IPS-15b (cell line): ENCODE measurements at regions not wholly inside any gene's neighbourhood (a gene's known extent, or its start where the extent isn't known, plus 50 kb on each side); places are given as distances from the start of the nearest gene placed in this dataset.

Experiments used
- H3K27me3 ChIP-seq: one replicate; pipeline ENCODE4 v1.6.1; 2013; ENCODE audit warnings: low read length; ENCODE audit not compliant: control insufficient read depth, insufficient read depth
- H3K36me3 ChIP-seq: one replicate; pipeline ENCODE4 v1.6.1; 2013; ENCODE audit warnings: low read length; ENCODE audit not compliant: control insufficient read depth, insufficient read depth
- H3K4me1 ChIP-seq: one replicate; pipeline ENCODE4 v1.6.1; 2013; ENCODE audit warnings: mild to moderate bottlenecking, low read length; ENCODE audit not compliant: control insufficient read depth, insufficient read depth
- H3K4me3 ChIP-seq: one replicate; pipeline ENCODE4 v1.5.1; 2013; ENCODE audit warnings: low read depth, low read length
- H3K9ac ChIP-seq: one replicate; pipeline ENCODE4 v1.6.1; 2013; ENCODE audit warnings: low read depth, mild to moderate bottlenecking, low read length
- H3K9me3 ChIP-seq: one replicate; pipeline ENCODE4 v1.6.1; 2013; ENCODE audit warnings: mild to moderate bottlenecking, low read length; ENCODE audit not compliant: control insufficient read depth, insufficient read depth

DNA sequence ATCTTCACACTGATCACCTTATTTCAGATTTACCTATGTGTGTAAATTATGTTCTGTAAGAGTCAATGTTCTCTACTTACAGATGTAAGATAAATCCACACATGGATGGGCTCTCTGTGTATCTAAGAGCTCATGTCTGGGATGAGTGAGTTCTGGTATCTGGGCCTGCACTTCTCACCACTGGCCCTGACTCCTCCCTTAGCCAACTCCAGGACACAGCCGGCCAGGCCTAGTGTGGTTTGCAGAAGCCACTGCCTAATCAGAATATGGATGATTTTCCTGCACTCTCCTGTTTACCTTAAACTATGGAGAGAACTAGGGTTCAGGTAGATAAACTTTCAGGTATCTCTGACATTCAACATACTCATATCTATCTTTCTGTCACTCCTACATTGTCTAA lies 1284.8 kb downstream of the TMEM121 start:
- H3K27me3 ChIP-seq, result no peaks in the 10 kb centered on the region
- no peaks in the 10 kb centered on the region for H3K4me1 ChIP-seq
- H3K9ac ChIP-seq, result no peak overlapping the region
- no peak overlapping the region for H3K4me3 ChIP-seq
- no peaks in the 10 kb centered on the region for H3K36me3 ChIP-seq
- peaks cover 16% of the 10 kb centered on the region for H3K9me3 ChIP-seq

GRCh38 chr14:106812788-106813476 lies 1286.5 kb downstream of the TMEM121 start:
- Histone ChIP-seq H3K27me3 (no peaks in the 10 kb centered on the region), H3K4me3 (no peak overlapping the region), H3K4me1 (no peaks in the 10 kb centered on the region), H3K36me3 (no peaks in the 10 kb centered on the region), H3K9ac (no peak overlapping the region), H3K9me3 (peaks cover 5% of the 10 kb centered on the region)

GRCh38 chr14:106813477-106813823 lies 1287.1 kb downstream of the TMEM121 start:
- no peaks in the 10 kb centered on the region for H3K27me3 ChIP-seq
- H3K9ac ChIP-seq, result no peak overlapping the region
- H3K4me1 ChIP-seq, result no peaks in the 10 kb centered on the region
- no peaks in the 10 kb centered on the region for H3K36me3 ChIP-seq
- H3K9me3 ChIP-seq, result peaks cover 5% of the 10 kb centered on the region
- H3K4me3 ChIP-seq, result no peak overlapping the region

GRCh38 chr14:106820119-106820518 lies 1293.7 kb downstream of the TMEM121 start:
- H3K4me1 ChIP-seq, result no peaks in the 10 kb centered on the region
- H3K9me3 ChIP-seq, result peaks cover 14% of the 10 kb centered on the region
- H3K9ac ChIP-seq, result no peak overlapping the region
- no peaks in the 10 kb centered on the region for H3K36me3 ChIP-seq
- H3K4me3 ChIP-seq, result no peak overlapping the region
- H3K27me3 ChIP-seq, result no peaks in the 10 kb centered on the region

DNA sequence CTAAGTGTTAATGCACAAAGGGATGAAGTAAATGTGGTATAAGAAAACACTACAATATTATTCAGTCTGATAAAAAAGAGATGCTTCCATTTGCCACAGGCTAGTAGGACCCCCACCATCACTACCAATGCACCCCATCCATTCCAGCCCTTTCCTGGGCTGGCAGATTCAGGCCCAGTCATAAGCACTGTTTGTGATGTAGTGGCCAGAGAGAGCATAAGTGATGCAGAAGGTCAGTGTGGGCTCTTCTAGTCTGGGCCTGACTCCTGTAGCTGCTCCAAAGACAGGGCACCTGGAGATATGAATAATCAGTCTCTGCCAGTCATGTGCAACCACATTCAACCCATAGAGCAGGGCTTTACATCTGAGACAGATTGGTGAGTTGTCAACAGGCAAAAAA lies 1294.7 kb downstream of the TMEM121 start:
- Histone ChIP-seq H3K36me3 (no peaks in the 10 kb centered on the region), H3K4me1 (no peaks in the 10 kb centered on the region), H3K4me3 (no peak overlapping the region), H3K27me3 (no peaks in the 10 kb centered on the region), H3K9ac (no peak overlapping the region), H3K9me3 (peaks cover 14% of the 10 kb centered on the region)

DNA sequence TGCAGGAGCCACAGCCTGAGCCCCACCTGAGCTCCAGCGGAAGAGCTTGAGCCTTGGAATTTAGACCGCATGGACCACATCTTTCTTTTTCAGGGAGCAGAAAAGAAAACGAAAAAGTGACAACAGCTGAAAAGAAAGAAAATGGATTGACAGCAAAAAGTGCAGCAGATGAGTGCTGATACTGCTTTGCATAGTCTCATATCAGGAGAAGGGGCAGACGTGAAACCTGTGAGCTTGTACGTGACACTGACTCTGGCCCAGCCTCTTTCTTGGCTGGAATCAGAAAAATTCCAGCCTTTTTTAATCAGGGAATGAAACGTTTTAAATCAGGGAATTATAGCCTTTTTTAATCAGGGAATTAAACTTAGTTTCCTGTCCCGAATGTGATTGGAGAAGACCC lies 1296.5 kb downstream of the TMEM121 start:
- no peak overlapping the region for H3K9ac ChIP-seq
- H3K36me3 ChIP-seq, result no peaks in the 10 kb centered on the region
- H3K4me3 ChIP-seq, result no peak overlapping the region
- no peaks in the 10 kb centered on the region for H3K4me1 ChIP-seq
- H3K9me3 ChIP-seq, result peaks cover 14% of the 10 kb centered on the region
- no peaks in the 10 kb centered on the region for H3K27me3 ChIP-seq

GRCh38 chr14:106823552-106823951 lies 1297.2 kb downstream of the TMEM121 start:
- no peaks in the 10 kb centered on the region for H3K27me3 ChIP-seq
- H3K9me3 ChIP-seq, result peaks cover 14% of the 10 kb centered on the region
- H3K4me1 ChIP-seq, result no peaks in the 10 kb centered on the region
- H3K9ac ChIP-seq, result no peak overlapping the region
- H3K36me3 ChIP-seq, result no peaks in the 10 kb centered on the region
- H3K4me3 ChIP-seq, result no peak overlapping the region

DNA sequence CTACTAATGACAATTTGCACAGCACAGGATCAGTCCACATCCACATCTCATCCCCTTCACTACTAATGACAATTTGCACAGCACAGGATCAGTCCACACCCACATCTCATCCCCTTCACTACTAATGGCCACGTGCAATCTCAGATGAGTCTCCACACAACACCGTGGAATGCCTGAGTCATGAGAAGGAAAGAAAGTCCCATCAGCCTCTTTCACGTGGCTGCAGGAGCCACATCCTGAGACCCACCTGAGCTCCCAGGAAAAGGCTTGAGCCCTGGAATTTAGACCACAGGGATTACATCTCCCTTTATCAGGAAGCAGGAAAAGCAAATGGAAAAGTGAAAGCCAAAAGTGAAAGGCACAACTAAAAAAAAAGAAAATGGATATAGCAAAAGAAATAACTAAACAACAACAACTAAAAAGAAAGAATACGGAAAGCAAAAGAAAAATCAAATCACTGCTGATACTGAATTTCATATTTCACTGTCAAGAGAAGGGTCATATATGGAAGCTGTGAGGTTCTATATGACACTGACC lies 1300.5 kb downstream of the TMEM121 start:
- H3K36me3 ChIP-seq, result no peaks in the 10 kb centered on the region
- no peak overlapping the region for H3K4me3 ChIP-seq
- no peaks in the 10 kb centered on the region for H3K27me3 ChIP-seq
- H3K9ac ChIP-seq, result no peak overlapping the region
- H3K4me1 ChIP-seq, result no peaks in the 10 kb centered on the region
- peaks cover 26% of the 10 kb centered on the region for H3K9me3 ChIP-seq

GRCh38 chr14:106831322-106831720 lies 1304.9 kb downstream of the TMEM121 start:
- Histone ChIP-seq H3K4me1 (no peaks in the 10 kb centered on the region), H3K9ac (no peak overlapping the region), H3K4me3 (no peak overlapping the region), H3K9me3 (peaks cover 38% of the 10 kb centered on the region), H3K36me3 (no peaks in the 10 kb centered on the region), H3K27me3 (no peaks in the 10 kb centered on the region)

GRCh38 chr14:106837870-106838269 lies 1311.5 kb downstream of the TMEM121 start:
- Histone ChIP-seq H3K27me3 (no peaks in the 10 kb centered on the region), H3K36me3 (no peaks in the 10 kb centered on the region), H3K9ac (no peak overlapping the region), H3K9me3 (peaks cover 41% of the 10 kb centered on the region), H3K4me1 (no peaks in the 10 kb centered on the region), H3K4me3 (no peak overlapping the region)

DNA sequence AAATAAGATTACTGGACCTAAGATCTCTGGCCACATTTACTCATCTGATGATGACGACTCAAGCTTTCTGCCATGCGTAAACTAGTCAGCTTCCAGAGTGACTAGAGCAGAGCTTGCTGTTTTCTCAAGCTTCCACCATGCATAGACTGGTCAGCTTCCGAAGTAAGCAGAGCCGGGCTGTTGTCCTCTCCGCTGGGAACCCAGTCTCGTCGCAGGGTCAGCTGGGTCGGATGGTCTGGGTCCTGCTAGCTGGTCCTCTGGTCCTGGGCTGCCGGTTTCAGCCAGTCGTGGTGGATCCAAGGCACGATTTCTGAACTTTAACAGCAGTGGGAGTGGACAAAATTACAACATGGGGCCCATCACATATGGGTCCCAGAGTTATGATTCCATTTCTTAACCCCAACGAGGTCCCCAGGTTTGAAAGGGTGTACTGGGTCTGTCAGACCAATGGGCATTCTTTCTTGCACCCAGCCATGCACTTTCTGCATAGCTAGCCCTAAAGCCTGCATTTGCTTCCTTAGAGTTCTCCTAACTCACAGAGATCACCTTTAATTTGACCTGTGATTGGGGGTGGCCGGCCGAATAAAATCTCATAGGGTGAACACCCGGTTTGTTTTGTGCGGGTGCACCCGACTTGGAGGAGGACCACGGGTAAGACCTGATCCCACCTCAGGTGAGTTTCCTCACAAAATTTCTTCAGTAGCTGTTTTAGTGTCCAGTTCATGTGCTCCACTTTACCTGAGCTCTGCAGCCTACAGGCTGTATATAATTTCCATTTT lies 1312.8 kb downstream of the TMEM121 start:
- Histone ChIP-seq H3K9ac (no peak overlapping the region), H3K4me1 (no peaks in the 10 kb centered on the region), H3K9me3 (peaks cover 34% of the 10 kb centered on the region), H3K36me3 (no peaks in the 10 kb centered on the region), H3K4me3 (no peak overlapping the region), H3K27me3 (no peaks in the 10 kb centered on the region)

GRCh38 chr14:106840258-106840657 lies 1313.9 kb downstream of the TMEM121 start:
- Histone ChIP-seq H3K36me3 (no peaks in the 10 kb centered on the region), H3K9ac (no peak overlapping the region), H3K27me3 (no peaks in the 10 kb centered on the region), H3K9me3 (peaks cover 31% of the 10 kb centered on the region), H3K4me3 (no peak overlapping the region), H3K4me1 (no peaks in the 10 kb centered on the region)
